ENCODE measurements at regions not wholly inside any gene's neighbourhood (a gene's known extent, or its start where the extent isn't known, plus 50 kb on each side); places are given as distances from the start of the nearest gene placed in this dataset.

GRCh38 chr9:26725573-26725972, 167.0 kb downstream of the CAAP1 start:
- Histone ChIP-seq H3F3A (replicated peaks; ENCODE audit: insufficient read depth) (no peaks in the 10 kb centered on the region), H2AFZ (ENCODE audit: low read depth) (no peak overlapping the region), H3K4me2 (no peak overlapping the region), H3K9me3 (no peaks in the 10 kb centered on the region), H3K79me2 (ENCODE audit: insufficient read depth) (no peaks in the 10 kb centered on the region), H3K27me3 (ENCODE audit: insufficient read depth) (no peaks in the 10 kb centered on the region), H3K9me2 (0 out of 2 replicates have a peak, but pooled peaks cover 2% of the 10 kb centered on the region), H3K9ac (no peak overlapping the region), H4K20me1 (ENCODE audit: insufficient read depth) (no peaks in the 10 kb centered on the region), H3K27ac (ENCODE audit: low read depth in 2 of 2, low read length in 1 of 2) (no peak overlapping the region), H3K4me3 (ENCODE audit: low read depth in 2 of 2, low read length in 1 of 2) (no peak overlapping the region), H3K36me3 (replicated peaks in 1 of 2; ENCODE audit: control insufficient read depth in 1 of 2, insufficient read depth in 2 of 2, low read length in 1 of 2) (no peaks in the 10 kb centered on the region), H3K4me1 (ENCODE audit: control insufficient read depth in 1 of 2, insufficient read depth in 2 of 2, low read depth in 1 of 2, low read length in 1 of 2) (no peaks in the 10 kb centered on the region; a peak in 1 of 4 replicates)
- ChIA-PET POLR2A (no interaction called here), CTCF (no interaction called here)
- DNase-seq, result no peak
- no peak for TF ChIP-seq SIN3A (IDR thresholded peaks at IDR 0.05; ENCODE audit: borderline replicate concordance, low read depth, low read length)
- TF ChIP-seq TCF12 (IDR thresholded peaks at IDR 0.05), result peak; percentile 46; the same call in 1 of the 2 replicates
- peak; percentile 16; the same call in 1 of the 2 replicates for TF ChIP-seq PBX3 (IDR thresholded peaks at IDR 0.05)
- 34% methylated on average over 3 of the region's 3 CpGs for WGBS (ENCODE audit: low lambda C conversion rate)

- H3K9me3 ChIP-seq, result no peaks in the 10 kb centered on the region
- no peaks in the 10 kb centered on the region for H3K79me2 ChIP-seq (ENCODE audit: insufficient read depth)
- 0 out of 2 replicates have a peak, but pooled peaks cover 2% of the 10 kb centered on the region for H3K9me2 ChIP-seq
- WGBS (ENCODE audit: low lambda C conversion rate), result 79% methylated on average over 8 of the region's 9 CpGs
- no peaks in the 10 kb centered on the region for H3K27me3 ChIP-seq (ENCODE audit: insufficient read depth)
- no peak overlapping the region for H2AFZ ChIP-seq (ENCODE audit: low read depth)
- CTCF ChIA-PET, result interaction anchor here (0.6 to 2.2 kb wide), 5 partner anchors 13 to 132 kb away, joined by 3 to 6 read pairs (median 3); no protein-coding TSS in a partner anchor
- H3K4me1 ChIP-seq (ENCODE audit: control insufficient read depth in 1 of 2, insufficient read depth in 2 of 2, low read depth in 1 of 2, low read length in 1 of 2), result no peaks in the 10 kb centered on the region; a peak in 1 of 4 replicates
- no peak for DNase-seq
- no peaks in the 10 kb centered on the region for H4K20me1 ChIP-seq (ENCODE audit: insufficient read depth)
- POLR2A ChIA-PET, result no interaction called here
- H3K36me3 ChIP-seq (replicated peaks in 1 of 2; ENCODE audit: control insufficient read depth in 1 of 2, insufficient read depth in 2 of 2, low read length in 1 of 2), result no peaks in the 10 kb centered on the region
- no peaks in the 10 kb centered on the region for H3F3A ChIP-seq (replicated peaks; ENCODE audit: insufficient read depth)
- H3K4me3 ChIP-seq (ENCODE audit: low read depth in 2 of 2, low read length in 1 of 2), result no peak overlapping the region
- TF ChIP-seq GABPA (IDR thresholded peaks at IDR 0.05; ENCODE audit: low read depth) (no peak), CTCF (IDR thresholded peaks at IDR 0.05) (peak; percentile 47)
- no peak overlapping the region for H3K4me2 ChIP-seq
- no peak overlapping the region for H3K9ac ChIP-seq
- H3K27ac ChIP-seq (ENCODE audit: low read depth in 2 of 2, low read length in 1 of 2), result peak overlapping the region in 1 of 2 experiments; percentile 12; a peak in 1 of 4 replicates
These were observed 169.1 kb downstream of the CAAP1 start for GRCh38 chr9:26723486-26723885.

GRCh38 chr9:26722755-26723154, 169.8 kb downstream of the CAAP1 start:
- POLR2A ChIA-PET, result no interaction called here
- WGBS (ENCODE audit: low lambda C conversion rate), result 31% methylated on average over 6 of the region's 6 CpGs
- no peaks in the 10 kb centered on the region for H4K20me1 ChIP-seq (ENCODE audit: insufficient read depth)
- no peaks in the 10 kb centered on the region; a peak in 1 of 4 replicates for H3K4me1 ChIP-seq (ENCODE audit: control insufficient read depth in 1 of 2, insufficient read depth in 2 of 2, low read depth in 1 of 2, low read length in 1 of 2)
- no peaks in the 10 kb centered on the region for H3K36me3 ChIP-seq (replicated peaks in 1 of 2; ENCODE audit: control insufficient read depth in 1 of 2, insufficient read depth in 2 of 2, low read length in 1 of 2)
- H2AFZ ChIP-seq (ENCODE audit: low read depth), result no peak overlapping the region
- H3K9me3 ChIP-seq, result no peaks in the 10 kb centered on the region
- H3K27ac ChIP-seq (ENCODE audit: low read depth in 2 of 2, low read length in 1 of 2), result peak overlapping the region in 1 of 2 experiments; percentile 12; a peak in 1 of 4 replicates
- DNase-seq, result no peak
- H3K79me2 ChIP-seq (ENCODE audit: insufficient read depth), result no peaks in the 10 kb centered on the region
- H3K4me2 ChIP-seq, result no peak overlapping the region
- H3K4me3 ChIP-seq (ENCODE audit: low read depth in 2 of 2, low read length in 1 of 2), result no peak overlapping the region
- CTCF ChIA-PET, result interaction anchor here (0.6 to 2.2 kb wide), 6 partner anchors 12 to 205 kb away, joined by 3 to 6 read pairs (median 4); no protein-coding TSS in a partner anchor
- H3K9me2 ChIP-seq, result 0 out of 2 replicates have a peak, but pooled peaks cover 2% of the 10 kb centered on the region
- no peaks in the 10 kb centered on the region for H3F3A ChIP-seq (replicated peaks; ENCODE audit: insufficient read depth)
- H3K9ac ChIP-seq, result no peak overlapping the region
- H3K27me3 ChIP-seq (ENCODE audit: insufficient read depth), result no peaks in the 10 kb centered on the region
- TF ChIP-seq YY1 (IDR thresholded peaks at IDR 0.05; ENCODE audit: low read depth) (no peak), MXI1 (IDR thresholded peaks at IDR 0.05; ENCODE audit: low read depth, low read length) (no peak), RCOR1 (IDR thresholded peaks at IDR 0.05; ENCODE audit: low read length) (no peak), MEF2A (IDR thresholded peaks at IDR 0.05; ENCODE audit: borderline replicate concordance, low read depth) (no peak), CTCF (IDR thresholded peaks at IDR 0.05) (no peak), SIN3A (IDR thresholded peaks at IDR 0.05; ENCODE audit: borderline replicate concordance, low read depth, low read length) (no peak), RFX5 (IDR thresholded peaks at IDR 0.05; ENCODE audit: low read length) (no peak), FOXJ3 (CRISPR knock-in tag; IDR thresholded peaks at IDR 0.05) (no peak), TEAD4 (IDR thresholded peaks at IDR 0.05; ENCODE audit: borderline replicate concordance, insufficient read depth) (no peak), TCF12 (IDR thresholded peaks at IDR 0.05) (no peak), GATA2 (CRISPR knock-in tag; IDR thresholded peaks at IDR 0.05) (no peak)

All from SK-N-SH (cell line).